ENCODE measurements at regions not wholly inside any gene's neighbourhood (a gene's known extent, or its start where the extent isn't known, plus 50 kb on each side); places are given as distances from the start of the nearest gene placed in this dataset.
"Not testable (repeated sequence)": the region's sequence is repeated elsewhere in the genome, so short reads cannot be mapped to it uniquely, and the experiment has no call there.

- no peak for DNase-seq
Observed at GRCh38 chr2:145792745-145793144, 1272.8 kb upstream of the ZEB2 start.

- no peak for DNase-seq
Observed at GRCh38 chr2:145789636-145790035, 1269.7 kb upstream of the ZEB2 start.

DNA sequence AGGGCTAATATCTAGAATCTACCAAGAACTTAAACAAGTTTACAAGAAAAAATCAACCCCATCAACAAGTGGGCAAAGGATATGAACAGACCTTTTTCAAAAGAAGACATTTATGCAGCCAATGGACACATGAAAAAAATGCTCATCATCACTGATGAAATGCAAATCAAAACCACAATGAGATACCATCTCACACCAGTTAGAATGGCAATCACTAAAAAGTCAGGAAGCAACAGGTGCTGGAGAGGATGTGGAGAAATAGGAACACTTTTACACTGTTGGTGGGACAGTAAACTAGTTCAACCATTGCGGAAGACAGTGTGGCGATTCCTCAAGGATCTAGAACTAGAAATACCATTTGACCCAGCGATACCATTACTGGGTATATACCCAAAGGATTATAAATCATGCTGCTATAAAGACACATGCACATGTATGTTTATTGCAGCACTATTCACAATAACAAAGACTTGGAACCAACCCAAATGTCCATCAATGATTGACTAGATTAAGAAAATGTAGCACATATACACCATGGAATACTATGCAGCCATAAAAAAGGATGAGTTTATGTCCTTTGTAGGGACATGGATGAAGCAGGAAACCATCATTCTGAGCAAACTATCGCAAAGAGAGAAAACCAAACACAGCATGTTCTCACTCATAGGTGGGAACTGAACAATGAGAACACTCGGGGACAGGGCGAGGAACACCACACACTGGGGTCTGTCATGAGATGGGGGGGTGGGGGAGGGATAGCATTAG, 1267.9 kb upstream of the ZEB2 start:
- DNase-seq, result not testable (repeated sequence)

GRCh38 chr2:145782607-145783006, 1262.7 kb upstream of the ZEB2 start:
- not testable (repeated sequence) for DNase-seq

DNA sequence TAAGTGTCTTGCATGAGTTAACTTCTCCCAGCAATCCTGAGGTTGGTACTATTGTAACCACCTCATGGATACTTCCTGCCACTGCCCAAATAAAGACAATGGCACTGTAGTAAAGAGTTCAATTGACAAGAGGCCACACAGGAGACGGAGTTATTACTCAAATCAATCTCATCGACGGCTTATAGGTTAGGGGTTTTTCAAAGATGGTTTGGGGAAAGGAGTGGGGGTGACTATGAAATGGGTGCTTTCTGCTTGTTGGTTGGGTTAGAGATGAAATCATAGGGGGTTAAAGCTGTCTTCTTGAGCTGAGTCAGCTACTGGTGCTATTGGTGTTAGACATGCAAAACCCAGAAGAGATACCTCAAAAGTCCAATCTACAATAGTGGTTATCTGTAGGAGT, 1258.0 kb upstream of the ZEB2 start:
- no peak for DNase-seq

DNA sequence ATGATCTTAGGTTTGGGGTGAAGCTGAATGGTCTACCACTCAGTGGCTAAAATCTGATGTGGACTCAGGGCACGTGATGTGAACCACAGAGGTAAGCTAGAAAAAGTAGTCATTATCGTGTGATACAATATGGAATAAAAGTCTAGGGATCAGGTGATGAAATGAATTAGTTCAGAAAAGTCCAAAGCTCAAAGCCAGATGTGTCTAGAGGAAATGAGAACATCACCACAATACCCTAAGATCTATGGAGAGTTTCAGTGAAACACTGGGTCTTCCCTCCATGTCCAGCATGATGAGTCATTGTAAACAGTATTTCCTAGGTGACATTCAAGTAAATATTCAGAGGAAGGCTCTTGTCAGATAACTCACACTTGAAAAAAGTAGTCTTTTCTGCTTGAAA, 1257.4 kb upstream of the ZEB2 start:
- DNase-seq, result no peak

DNA sequence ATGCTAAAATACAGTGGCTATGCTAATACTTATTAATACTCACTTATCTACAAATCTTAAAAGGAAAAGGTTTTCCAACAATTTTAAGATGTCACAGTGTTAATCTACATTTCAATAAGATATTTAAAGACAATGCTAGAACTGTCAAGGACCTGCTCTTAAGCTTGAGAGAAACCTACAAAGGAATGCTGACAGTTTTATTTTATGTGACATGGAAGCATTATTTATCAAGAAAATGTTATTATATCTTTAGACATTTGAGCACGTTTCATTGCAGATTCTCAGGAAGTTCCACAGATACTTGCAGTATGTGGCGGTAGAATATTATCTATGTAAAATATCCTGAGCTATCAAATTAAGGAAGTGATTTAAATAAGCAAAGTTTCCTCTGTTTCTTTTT, 1255.7 kb upstream of the ZEB2 start:
- DNase-seq, result no peak

- DNase-seq, result peak; percentile 70
Observed at GRCh38 chr2:145771525-145771924, 1251.6 kb upstream of the ZEB2 start.

GRCh38 chr2:145769011-145769716, 1249.2 kb upstream of the ZEB2 start:
- peak; percentile 52 for DNase-seq

DNA sequence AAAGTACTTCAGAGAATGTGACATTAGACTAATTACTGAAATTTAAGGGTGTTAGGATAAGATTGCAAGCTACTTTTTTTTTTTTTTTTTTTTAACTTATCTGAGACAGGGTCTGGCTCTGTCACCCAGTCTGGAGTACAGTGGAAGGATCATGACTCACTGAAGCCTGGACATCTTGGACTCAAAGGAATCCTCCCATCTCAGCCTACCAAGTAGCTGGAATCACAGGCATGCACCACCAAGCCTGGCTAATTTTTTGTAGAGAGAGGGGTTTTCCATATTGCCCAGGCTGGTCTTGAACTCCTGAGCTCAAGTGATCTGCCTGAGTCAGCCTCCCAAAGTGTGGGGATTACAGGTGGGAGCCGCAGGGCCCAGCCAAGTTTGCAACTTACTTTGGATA, 1246.0 kb upstream of the ZEB2 start:
- DNase-seq, result no peak

DNA sequence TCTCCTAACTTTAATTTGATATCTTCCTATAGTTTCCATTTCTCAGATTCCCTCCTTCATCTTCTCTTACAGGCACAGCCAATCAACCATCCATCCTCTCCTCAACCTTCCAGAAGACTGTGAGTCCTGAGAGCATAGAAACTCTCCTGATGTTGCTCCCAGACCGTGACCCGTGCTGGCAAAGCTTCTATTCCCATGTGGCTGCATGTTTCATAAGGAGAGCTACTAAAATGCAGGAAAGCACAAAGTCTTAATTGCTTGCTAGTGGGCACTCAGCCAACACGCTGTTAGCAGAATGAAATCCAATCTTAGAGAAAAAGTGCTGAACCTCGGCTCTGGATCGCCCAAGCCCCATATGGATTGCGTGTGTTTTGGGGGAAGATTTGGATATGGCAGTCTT, 1244.7 kb upstream of the ZEB2 start:
- DNase-seq, result no peak

- no peak for DNase-seq
Observed at GRCh38 chr2:145760781-145761649, 1241.1 kb upstream of the ZEB2 start.

GRCh38 chr2:145759228-145759915, 1239.5 kb upstream of the ZEB2 start:
- DNase-seq, result no peak

DNA sequence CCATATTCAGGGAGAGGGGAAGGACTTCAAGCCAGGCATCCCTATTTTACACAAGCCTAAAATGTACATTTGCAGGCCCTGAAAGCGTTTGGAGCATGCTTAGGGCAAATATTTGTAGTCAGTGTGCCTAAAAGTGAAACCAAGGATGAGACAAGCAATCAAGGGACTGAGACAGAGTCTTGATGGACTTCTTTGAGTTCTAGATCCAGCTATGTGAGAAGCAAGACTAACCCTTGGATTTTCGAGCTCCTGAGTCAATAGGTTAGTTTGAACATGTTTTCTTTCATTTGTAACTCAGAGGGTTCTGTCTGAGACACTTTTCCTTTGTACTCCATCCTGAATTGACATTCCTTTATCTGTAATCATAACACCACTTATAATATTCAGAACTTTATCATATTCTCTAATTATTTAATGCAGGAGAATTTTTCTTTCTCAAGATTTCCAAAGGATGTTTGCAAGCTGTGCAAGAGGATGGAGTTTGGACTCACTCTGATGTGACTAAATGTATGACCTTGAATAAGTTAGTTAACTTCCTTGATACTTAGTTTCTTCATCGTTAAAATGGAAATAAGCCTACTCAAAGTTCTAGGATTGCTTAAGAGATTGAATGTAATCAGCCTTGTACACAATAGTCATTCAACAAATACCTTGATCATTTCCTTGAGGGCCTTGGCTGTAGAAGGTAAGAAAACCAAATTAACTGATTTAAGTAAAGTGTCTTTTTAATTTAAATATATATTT, 1237.8 kb upstream of the ZEB2 start:
- DNase-seq, result no peak

GRCh38 chr2:145755019-145755837, 1235.3 kb upstream of the ZEB2 start:
- DNase-seq, result no peak

- peak; percentile 51 for DNase-seq
Observed at GRCh38 chr2:145753966-145754365, 1234.0 kb upstream of the ZEB2 start.

DNA sequence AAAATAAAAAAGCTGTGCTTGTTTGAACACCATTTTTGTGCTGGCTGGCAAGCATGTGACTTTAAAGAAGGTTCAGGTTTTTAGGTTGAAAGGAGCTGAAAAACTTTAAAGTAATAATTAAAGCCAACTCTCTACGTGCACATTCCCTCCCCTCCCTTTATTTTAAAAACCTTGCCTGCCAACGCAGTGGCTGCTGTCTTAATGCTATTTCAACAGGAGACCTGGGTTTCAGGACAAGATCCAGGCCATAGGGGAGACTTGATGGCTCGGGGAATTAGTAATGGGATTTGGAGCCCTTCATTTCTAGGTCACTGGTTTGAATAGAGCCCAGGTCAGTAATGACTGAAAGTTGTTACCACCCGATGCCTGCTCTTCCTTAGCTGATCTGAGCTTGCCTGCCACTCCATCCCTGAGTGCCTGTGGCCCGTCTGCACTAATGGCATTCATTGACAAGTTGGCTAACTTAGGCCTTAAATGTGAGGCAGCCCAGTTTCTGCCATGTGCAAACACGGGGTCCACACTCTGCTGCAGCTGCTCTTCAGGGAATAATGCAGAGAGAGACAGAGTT, 1233.2 kb upstream of the ZEB2 start:
- DNase-seq, result no peak

GRCh38 chr2:145752091-145752806, 1232.3 kb upstream of the ZEB2 start:
- peak; percentile 91 for DNase-seq

- peak; percentile 79 for DNase-seq
Observed at GRCh38 chr2:145751629-145752028, 1231.7 kb upstream of the ZEB2 start.

DNA sequence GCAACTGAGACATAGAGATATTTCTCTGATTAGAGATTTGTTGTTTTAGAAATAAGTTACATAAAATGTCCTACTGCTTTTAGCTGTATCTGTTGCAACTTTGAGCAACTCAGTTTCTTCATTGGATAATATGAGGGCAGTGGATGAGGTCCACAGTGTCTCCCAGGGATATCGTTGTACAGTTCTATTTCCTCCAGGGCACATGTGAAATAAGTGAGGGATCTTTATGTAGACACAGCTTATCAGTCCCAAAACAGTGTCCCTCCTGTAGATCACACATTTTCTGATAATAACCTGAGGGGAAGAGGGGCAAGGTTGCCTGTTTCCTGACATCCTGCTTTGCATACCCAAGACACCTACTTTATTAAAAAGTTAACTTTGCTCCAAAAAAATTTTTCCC, 1231.2 kb upstream of the ZEB2 start:
- DNase-seq, result peak; percentile 66

Data from hematopoietic multipotent progenitor cell treated with erythropoietin and hydrocortisone succinate and interleukin-3 and kit ligand, for 4 days (in vitro differentiated cells).